ENCODE measurements at regions not wholly inside any gene's neighbourhood (a gene's known extent, or its start where the extent isn't known, plus 50 kb on each side); places are given as distances from the start of the nearest gene placed in this dataset.

- DNase-seq (ENCODE audit: low read depth in 2 of 2), result no peak
Measured at GRCh38 chr17:13986855-13987254, 82.4 kb upstream of the COX10 start.

GRCh38 chr17:13989138-13989537, 80.2 kb upstream of the COX10 start:
- DNase-seq (ENCODE audit: low read depth in 2 of 2), result no peak

- DNase-seq (ENCODE audit: low read depth in 2 of 2), result no peak
Measured at GRCh38 chr17:13993106-13993505, 76.2 kb upstream of the COX10 start.

- DNase-seq (ENCODE audit: low read depth in 2 of 2), result no peak
Measured at GRCh38 chr17:13994050-13994449, 75.3 kb upstream of the COX10 start.

GRCh38 chr17:13995856-13996271, 73.4 kb upstream of the COX10 start:
- DNase-seq (ENCODE audit: low read depth in 2 of 2), result no peak

GRCh38 chr17:13996276-13996675, 73.0 kb upstream of the COX10 start:
- no peak for DNase-seq (ENCODE audit: low read depth in 2 of 2)

- DNase-seq (ENCODE audit: low read depth in 2 of 2), result no peak
Measured at GRCh38 chr17:13996748-13997147, 72.6 kb upstream of the COX10 start.

- no peak for DNase-seq (ENCODE audit: low read depth in 2 of 2)
Measured at GRCh38 chr17:14004927-14005620, 64.2 kb upstream of the COX10 start.

GRCh38 chr17:14006249-14006942, 62.9 kb upstream of the COX10 start:
- no peak for DNase-seq (ENCODE audit: low read depth in 2 of 2)

GRCh38 chr17:14007951-14008350, 61.4 kb upstream of the COX10 start:
- DNase-seq (ENCODE audit: low read depth in 2 of 2), result no peak

- no peak for DNase-seq (ENCODE audit: low read depth in 2 of 2)
Measured at GRCh38 chr17:14011036-14011692, 58.1 kb upstream of the COX10 start.

GRCh38 chr17:14011740-14012405, 57.4 kb upstream of the COX10 start:
- DNase-seq (ENCODE audit: low read depth in 2 of 2), result no peak

GRCh38 chr17:14014657-14015056, 54.6 kb upstream of the COX10 start:
- no peak for DNase-seq (ENCODE audit: low read depth in 2 of 2)

GRCh38 chr17:14015271-14015670, 54.0 kb upstream of the COX10 start:
- DNase-seq (ENCODE audit: low read depth in 2 of 2), result no peak

- DNase-seq (ENCODE audit: low read depth in 2 of 2), result no peak
Measured at GRCh38 chr17:14016858-14017257, 52.4 kb upstream of the COX10 start.

GRCh38 chr17:14019186-14019956, 49.9 kb upstream of the COX10 start:
- no peak for DNase-seq (ENCODE audit: low read depth in 2 of 2)

All from stimulated activated CD8-positive, alpha-beta memory T cell treated with anti-CD3 and anti-CD28 coated beads, Interleukin-7, amount 100 ng/mL, for 4 hours (primary cell).